ENCODE measurements at regions not wholly inside any gene's neighbourhood (a gene's known extent, or its start where the extent isn't known, plus 50 kb on each side); places are given as distances from the start of the nearest gene placed in this dataset.

- no peak for TF ChIP-seq EZH2 (IDR thresholded peaks at IDR 0.05)
- TF ChIP-seq POLR2AphosphoS5 (IDR thresholded peaks at IDR 0.05; ENCODE audit: borderline replicate concordance, low read depth, low read length), result no peak
Observed at GRCh38 chr14:22218728-22219127, 370.3 kb downstream of the DAD1 start.

Measured in SK-N-MC (cell line).